ENCODE measurements at regions not wholly inside any gene's neighbourhood (a gene's known extent, or its start where the extent isn't known, plus 50 kb on each side); places are given as distances from the start of the nearest gene placed in this dataset.

DNA sequence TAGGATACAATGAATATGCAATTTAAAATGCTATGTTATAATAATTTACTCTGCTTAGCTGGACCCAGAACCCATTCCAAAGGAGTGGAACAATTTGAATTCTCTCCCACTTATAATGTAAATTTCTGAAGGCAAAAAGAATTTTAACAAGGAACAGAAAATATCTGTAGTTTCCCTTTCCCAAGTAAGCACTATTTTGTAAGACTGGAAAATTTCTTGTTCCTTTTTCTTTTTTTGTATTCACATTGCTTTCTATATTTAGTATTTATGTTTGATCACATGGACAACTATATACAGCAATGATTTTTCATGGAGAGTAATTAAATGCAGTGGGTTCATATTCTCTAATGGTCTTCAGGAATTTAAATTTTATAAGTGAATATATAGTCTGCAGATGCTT, 127.4 kb downstream of the GPR85 start:
- TF ChIP-seq, protein P1, sequence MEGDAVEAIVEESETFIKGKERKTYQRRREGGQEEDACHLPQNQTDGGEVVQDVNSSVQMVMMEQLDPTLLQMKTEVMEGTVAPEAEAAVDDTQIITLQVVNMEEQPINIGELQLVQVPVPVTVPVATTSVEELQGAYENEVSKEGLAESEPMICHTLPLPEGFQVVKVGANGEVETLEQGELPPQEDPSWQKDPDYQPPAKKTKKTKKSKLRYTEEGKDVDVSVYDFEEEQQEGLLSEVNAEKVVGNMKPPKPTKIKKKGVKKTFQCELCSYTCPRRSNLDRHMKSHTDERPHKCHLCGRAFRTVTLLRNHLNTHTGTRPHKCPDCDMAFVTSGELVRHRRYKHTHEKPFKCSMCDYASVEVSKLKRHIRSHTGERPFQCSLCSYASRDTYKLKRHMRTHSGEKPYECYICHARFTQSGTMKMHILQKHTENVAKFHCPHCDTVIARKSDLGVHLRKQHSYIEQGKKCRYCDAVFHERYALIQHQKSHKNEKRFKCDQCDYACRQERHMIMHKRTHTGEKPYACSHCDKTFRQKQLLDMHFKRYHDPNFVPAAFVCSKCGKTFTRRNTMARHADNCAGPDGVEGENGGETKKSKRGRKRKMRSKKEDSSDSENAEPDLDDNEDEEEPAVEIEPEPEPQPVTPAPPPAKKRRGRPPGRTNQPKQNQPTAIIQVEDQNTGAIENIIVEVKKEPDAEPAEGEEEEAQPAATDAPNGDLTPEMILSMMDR (IDR thresholded peaks at IDR 0.05), result no peak
- no peak for TF ChIP-seq POLR2A (IDR thresholded peaks at IDR 0.05)
- no peak for TF ChIP-seq EP300 (IDR thresholded peaks at IDR 0.05)
- no peak for TF ChIP-seq POLR2AphosphoS5 (IDR thresholded peaks at IDR 0.05)

Data from stomach (tissue), 4 donors.